H1 (cell line): ENCODE measurements at regions not wholly inside any gene's neighbourhood (a gene's known extent, or its start where the extent isn't known, plus 50 kb on each side); places are given as distances from the start of the nearest gene placed in this dataset.

Source experiments
- CEBPB ChIP-seq: IDR thresholded peaks from 2 replicates; pipeline ENCODE4 v1.6.1; 2012; ENCODE audit warnings: low read depth, low read length
- CTCF ChIP-seq, 3 experiments: IDR thresholded peaks; 1 replicate in 2 of 3; 2 replicates in 1 of 3; pipeline versions ENCODE4 v1.5.1 to v1.6.1; 2011; ENCODE audit warnings: low read length in 3 of 3, mild to moderate bottlenecking in 3 of 3, inconsistent platforms in 2 of 3, low read depth in 1 of 3, moderate library complexity in 1 of 3; ENCODE audit not compliant: insufficient read depth in 1 of 3; ENCODE audit errors: control extremely low read depth in 1 of 3
- FOSL1 ChIP-seq: IDR thresholded peaks from 2 replicates; pipeline ENCODE4 v1.6.1; 2011; ENCODE audit warnings: mild to moderate bottlenecking, low read depth, low read length, moderate library complexity; ENCODE audit not compliant: insufficient read depth

GRCh38 chr3:110790631-110791030 is 281.0 kb upstream of the NECTIN3 start:
- TF ChIP-seq FOSL1: no peak
- no peak for TF ChIP-seq CEBPB
- TF ChIP-seq CTCF (IDR thresholded peaks at IDR 0.05; ENCODE audit: control extremely low read depth in 1 of 3, insufficient read depth in 1 of 3, low read depth in 1 of 3, low read length in 3 of 3): no peak
